Fibroblast of the aortic adventitia (primary cell): ENCODE measurements at regions not wholly inside any gene's neighbourhood (a gene's known extent, or its start where the extent isn't known, plus 50 kb on each side); places are given as distances from the start of the nearest gene placed in this dataset.

ENCODE experiments used
- DNase-seq: peaks from one replicate; pipeline ENCODE4 v3.0.0-alpha.2; 2010; ENCODE audit warnings: low read depth
- H3K4me3 ChIP-seq: 2 replicates; pipeline ENCODE4 v1.5.1; 2011; ENCODE audit warnings: low read depth, mild to moderate bottlenecking, control low read depth, low read length, moderate library complexity
- CTCF ChIP-seq: IDR thresholded peaks from 2 replicates; pipeline ENCODE4 v1.5.1; 2011; ENCODE audit warnings: mild to moderate bottlenecking, low read length, control low read depth, inconsistent platforms; ENCODE audit not compliant: insufficient read depth

- no peak overlapping the region for H3K4me3 ChIP-seq
- no peak for TF ChIP-seq CTCF
Observed at GRCh38 chr5:124453221-124454051, 293.0 kb downstream of the ZNF608 start.

DNA sequence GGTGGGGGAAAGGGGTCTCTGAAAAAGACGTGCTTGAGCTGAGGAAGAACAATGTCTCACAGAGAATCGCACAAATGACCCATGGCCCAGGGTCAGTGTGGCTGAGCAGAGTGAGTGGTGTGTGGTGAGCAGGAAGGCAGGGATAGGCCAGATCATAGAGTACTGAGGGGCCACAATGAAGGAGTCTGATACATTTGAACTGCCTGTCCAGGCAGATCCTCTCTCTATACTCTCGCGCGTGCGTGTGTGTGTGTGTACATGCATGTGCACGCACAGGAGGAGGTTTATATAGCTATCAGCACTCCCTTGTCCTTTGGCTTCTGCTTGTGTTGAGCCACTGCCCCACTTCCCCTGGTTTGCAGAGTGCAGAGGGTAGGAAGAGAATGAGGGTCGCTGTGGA is 294.0 kb downstream of the ZNF608 start:
- DNase-seq: no peak
- no peak for TF ChIP-seq CTCF
- H3K4me3 ChIP-seq: no peak overlapping the region

More at GRCh38 chr5:124453221-124454051, 293.0 kb downstream of the ZNF608 start:
- peak; percentile 51 for DNase-seq

DNA sequence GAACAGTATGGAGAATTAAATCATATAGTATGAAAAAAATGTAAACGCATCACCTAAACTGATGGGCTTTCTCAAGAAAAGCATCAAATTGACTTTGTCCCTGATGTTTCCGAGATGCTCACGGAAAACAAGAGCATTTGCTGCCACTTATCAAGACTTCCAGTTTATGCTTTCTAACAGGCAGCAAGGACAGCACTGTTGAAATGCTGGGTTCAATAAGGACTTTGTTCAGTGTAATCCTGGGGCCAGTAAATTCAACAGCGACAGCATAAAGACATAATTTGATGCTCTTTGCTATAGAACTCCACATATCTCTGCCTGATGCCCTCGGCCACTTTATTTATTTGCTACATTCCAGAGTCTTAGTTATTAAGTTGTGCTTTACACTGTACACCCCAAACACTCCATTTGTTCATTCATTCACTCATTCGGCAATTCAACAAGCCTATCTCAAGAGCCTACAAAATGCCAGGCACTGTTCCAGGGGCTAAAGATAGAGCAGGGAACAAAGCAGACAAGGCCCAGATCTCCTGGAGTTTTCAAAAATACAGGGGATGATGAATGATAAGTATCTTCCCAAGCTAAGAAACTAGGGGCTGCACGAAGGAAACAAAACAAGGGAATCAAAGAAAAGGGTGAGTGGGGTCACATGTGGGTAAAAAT is 294.6 kb downstream of the ZNF608 start:
- no peak overlapping the region for H3K4me3 ChIP-seq
- DNase-seq: no peak
- TF ChIP-seq CTCF: no peak

DNA sequence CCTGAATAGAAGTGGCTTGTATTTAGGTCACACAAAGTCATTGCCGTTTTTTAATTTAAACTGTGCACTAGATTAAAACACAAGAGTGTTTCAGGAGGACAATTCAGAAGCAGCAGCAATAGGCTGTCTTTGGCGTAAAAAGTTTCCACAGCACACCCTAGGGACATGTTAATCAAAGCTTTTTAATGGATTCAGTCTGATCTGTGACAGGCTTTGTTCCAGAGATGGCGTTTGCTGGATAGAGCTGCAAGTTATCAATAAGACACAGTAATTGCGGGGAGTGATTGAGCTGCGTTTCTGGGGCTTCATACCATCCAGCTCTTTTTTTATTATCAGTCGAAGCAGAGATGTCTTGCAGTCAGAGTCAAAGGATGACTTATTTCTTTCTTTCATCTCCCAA is 300.3 kb downstream of the ZNF608 start:
- no peak for TF ChIP-seq CTCF
- H3K4me3 ChIP-seq: no peak overlapping the region
- no peak for DNase-seq

- no peak for TF ChIP-seq CTCF
- DNase-seq: no peak
- no peak overlapping the region for H3K4me3 ChIP-seq
Observed at GRCh38 chr5:124445070-124445619, 301.3 kb downstream of the ZNF608 start.

GRCh38 chr5:124444147-124444775 is 302.2 kb downstream of the ZNF608 start:
- DNase-seq: no peak
- H3K4me3 ChIP-seq: no peak overlapping the region
- no peak for TF ChIP-seq CTCF
